Nephron (organoid): ENCODE measurements at regions not wholly inside any gene's neighbourhood (a gene's known extent, or its start where the extent isn't known, plus 50 kb on each side); places are given as distances from the start of the nearest gene placed in this dataset.

Source experiments
- H3K27ac Mint-ChIP-seq, 3 experiments: 2 replicates each; pipeline ENCODE4 v1.8.0; 2020; ENCODE audit warnings: mixed read lengths in 3 of 3, mild to moderate bottlenecking in 2 of 3, moderate library complexity in 1 of 3
- H3K27me3 Mint-ChIP-seq: 2 replicates; pipeline ENCODE4 v1.8.0; 2021; ENCODE audit warnings: low read depth, mild to moderate bottlenecking, moderate library complexity, mixed read lengths
- H3K36me3 Mint-ChIP-seq: 2 replicates; pipeline ENCODE4 v1.8.0; 2020; ENCODE audit warnings: low read depth, mixed read lengths
- H3K4me1 Mint-ChIP-seq: 2 replicates; pipeline ENCODE4 v1.8.0; 2020; ENCODE audit warnings: mixed read lengths
- H3K4me3 Mint-ChIP-seq, 3 experiments: 2 replicates each; pipeline ENCODE4 v1.8.0; 2020; ENCODE audit warnings: mild to moderate bottlenecking in 3 of 3, mixed read lengths in 3 of 3, moderate library complexity in 2 of 3
- H3K9me3 Mint-ChIP-seq: 2 replicates; pipeline ENCODE4 v1.8.0; 2020; ENCODE audit warnings: mixed read lengths
- TF ChIP-seq, protein P1 (sequence below), 3 experiments: fragments of 200-600 bp; sonication (generic); IDR thresholded peaks; one replicate each; pipeline ENCODE4 v1.5.0; 2021; ENCODE audit warnings: antibody characterized with exemption in 3 of 3; ENCODE audit not compliant: unreplicated experiment in 3 of 3

DNA sequence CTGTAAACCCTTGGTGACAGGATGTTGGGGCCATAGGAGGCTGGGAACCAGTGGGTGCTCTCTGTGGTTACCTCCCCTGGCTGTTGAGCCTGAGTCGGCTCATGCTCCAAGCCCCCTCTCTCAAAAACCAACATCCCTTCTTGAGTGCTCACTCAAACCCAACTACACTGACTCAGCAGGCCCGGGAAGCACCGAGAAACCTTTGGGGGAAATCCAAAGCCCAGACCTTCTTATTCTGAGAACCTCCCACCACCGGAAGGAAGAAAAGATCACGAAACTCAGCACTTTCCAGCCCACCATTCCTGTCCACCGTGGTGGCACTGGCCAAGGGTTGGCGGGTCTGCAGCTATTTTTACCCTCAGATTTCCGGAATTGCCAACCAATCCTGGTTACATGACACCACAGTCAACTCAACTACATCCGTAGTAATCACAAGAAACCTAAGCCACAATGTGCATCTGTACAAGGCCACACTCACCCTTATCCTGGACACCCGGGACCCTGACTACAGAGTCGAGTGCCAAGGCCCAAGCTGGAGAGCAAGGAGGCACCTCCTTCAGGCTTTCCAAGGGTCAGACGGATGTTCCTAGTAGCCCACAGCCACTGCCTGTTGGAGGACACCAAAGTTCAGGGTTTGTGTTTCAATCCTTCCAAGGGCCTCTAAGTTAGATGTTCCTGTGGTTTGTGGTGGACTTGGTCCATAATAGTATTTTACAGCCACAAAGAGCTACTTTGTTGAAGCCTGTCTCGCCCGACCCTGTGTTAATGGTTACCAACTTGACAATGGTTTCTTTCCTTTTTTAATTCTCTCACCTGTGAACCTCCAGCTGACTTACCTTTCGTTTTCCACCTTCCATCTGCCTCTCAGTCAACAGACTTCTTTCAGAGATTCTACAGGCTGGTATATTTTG is 317.0 kb downstream of the CDC5L start:
- no peaks in the 10 kb centered on the region for H3K4me1 Mint-ChIP-seq
- H3K27me3 Mint-ChIP-seq, result peaks cover 50% of the 10 kb centered on the region

DNA sequence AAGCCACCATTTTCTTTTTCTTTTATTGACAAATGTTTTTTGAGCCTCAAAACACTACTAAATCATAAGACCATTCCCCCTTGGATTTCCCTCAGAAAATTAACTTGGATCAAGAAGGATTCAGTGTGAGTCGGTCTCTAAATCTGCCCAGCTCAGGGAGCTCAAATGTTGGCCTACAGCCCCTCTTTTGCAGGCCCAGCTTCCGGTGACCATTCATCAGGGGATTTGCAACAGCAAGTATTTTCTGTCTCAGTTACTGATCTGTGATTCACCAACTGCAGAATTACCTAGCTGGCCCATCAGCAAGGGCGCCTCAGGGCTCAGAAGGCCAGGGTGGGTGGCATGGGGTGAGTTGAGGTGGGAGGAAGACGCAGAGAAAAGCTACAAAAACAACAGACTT is 318.1 kb downstream of the CDC5L start:
- H3K9me3 Mint-ChIP-seq, result peaks cover 7% of the 10 kb centered on the region
- no peaks in the 10 kb centered on the region for H3K4me1 Mint-ChIP-seq
- no peaks in the 10 kb centered on the region for H3K36me3 Mint-ChIP-seq
- TF ChIP-seq, protein P1, sequence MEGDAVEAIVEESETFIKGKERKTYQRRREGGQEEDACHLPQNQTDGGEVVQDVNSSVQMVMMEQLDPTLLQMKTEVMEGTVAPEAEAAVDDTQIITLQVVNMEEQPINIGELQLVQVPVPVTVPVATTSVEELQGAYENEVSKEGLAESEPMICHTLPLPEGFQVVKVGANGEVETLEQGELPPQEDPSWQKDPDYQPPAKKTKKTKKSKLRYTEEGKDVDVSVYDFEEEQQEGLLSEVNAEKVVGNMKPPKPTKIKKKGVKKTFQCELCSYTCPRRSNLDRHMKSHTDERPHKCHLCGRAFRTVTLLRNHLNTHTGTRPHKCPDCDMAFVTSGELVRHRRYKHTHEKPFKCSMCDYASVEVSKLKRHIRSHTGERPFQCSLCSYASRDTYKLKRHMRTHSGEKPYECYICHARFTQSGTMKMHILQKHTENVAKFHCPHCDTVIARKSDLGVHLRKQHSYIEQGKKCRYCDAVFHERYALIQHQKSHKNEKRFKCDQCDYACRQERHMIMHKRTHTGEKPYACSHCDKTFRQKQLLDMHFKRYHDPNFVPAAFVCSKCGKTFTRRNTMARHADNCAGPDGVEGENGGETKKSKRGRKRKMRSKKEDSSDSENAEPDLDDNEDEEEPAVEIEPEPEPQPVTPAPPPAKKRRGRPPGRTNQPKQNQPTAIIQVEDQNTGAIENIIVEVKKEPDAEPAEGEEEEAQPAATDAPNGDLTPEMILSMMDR (IDR thresholded peaks at IDR 0.05; ENCODE audit: unreplicated experiment in 3 of 3), result no peak
- no peak overlapping the region for H3K27ac Mint-ChIP-seq
- peaks cover 49% of the 10 kb centered on the region for H3K27me3 Mint-ChIP-seq
- no peak overlapping the region for H3K4me3 Mint-ChIP-seq

More for the DNA sequence above, 317.0 kb downstream of the CDC5L start:
- peaks cover 3% of the 10 kb centered on the region for H3K9me3 Mint-ChIP-seq
- no peak overlapping the region for H3K4me3 Mint-ChIP-seq
- TF ChIP-seq, protein P1 (IDR thresholded peaks at IDR 0.05; ENCODE audit: unreplicated experiment in 3 of 3), result no peak
- no peaks in the 10 kb centered on the region for H3K36me3 Mint-ChIP-seq
- H3K27ac Mint-ChIP-seq, result no peak overlapping the region

DNA sequence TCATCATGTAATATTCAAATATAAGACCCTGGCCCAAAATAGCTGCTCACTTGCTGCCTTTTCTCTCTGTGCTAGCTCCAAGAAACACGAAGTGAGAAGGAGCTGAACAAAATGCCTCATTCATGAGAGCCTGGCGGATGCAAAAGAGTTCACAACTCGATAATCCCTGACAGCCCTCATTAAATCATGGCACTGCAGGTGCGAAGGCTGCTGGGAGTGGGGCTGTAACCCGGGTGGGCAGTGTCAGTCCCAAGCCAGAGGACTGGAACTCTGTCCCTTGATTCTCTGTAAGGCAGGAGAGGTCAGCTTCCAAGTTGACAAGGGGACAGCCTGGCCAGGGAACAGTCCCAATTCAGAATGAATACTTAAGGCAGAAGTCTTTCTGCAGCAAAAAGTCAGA is 318.5 kb downstream of the CDC5L start:
- H3K4me3 Mint-ChIP-seq, result no peak overlapping the region
- H3K36me3 Mint-ChIP-seq, result no peaks in the 10 kb centered on the region
- no peak overlapping the region for H3K27ac Mint-ChIP-seq
- peaks cover 7% of the 10 kb centered on the region for H3K9me3 Mint-ChIP-seq
- no peaks in the 10 kb centered on the region for H3K4me1 Mint-ChIP-seq
- TF ChIP-seq, protein P1 (IDR thresholded peaks at IDR 0.05; ENCODE audit: unreplicated experiment in 3 of 3), result no peak
- peaks cover 45% of the 10 kb centered on the region for H3K27me3 Mint-ChIP-seq

DNA sequence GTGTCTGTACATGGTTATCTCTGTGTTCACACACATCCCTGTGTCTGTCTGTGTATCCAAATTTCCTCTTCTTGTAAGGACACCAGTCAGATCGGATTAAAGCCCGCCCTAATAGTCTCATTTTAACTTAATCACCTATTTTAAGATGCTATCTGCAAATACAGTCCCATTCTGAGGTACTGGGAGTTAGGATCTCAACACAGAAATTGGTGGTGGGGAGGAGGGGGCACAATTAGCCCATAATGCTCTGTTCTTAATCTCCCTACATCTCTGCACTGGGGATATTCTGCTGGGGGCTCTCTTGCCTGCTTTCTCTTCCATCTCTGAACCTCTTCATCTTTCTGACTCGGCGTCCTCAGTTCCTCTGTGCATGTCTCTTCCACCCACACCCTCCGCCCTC is 320.7 kb downstream of the CDC5L start:
- H3K27ac Mint-ChIP-seq, result no peak overlapping the region
- peaks cover 35% of the 10 kb centered on the region for H3K27me3 Mint-ChIP-seq
- no peaks in the 10 kb centered on the region for H3K36me3 Mint-ChIP-seq
- H3K9me3 Mint-ChIP-seq, result peaks cover 7% of the 10 kb centered on the region
- H3K4me1 Mint-ChIP-seq, result no peaks in the 10 kb centered on the region
- TF ChIP-seq, protein P1 (IDR thresholded peaks at IDR 0.05; ENCODE audit: unreplicated experiment in 3 of 3), result no peak
- H3K4me3 Mint-ChIP-seq, result no peak overlapping the region

DNA sequence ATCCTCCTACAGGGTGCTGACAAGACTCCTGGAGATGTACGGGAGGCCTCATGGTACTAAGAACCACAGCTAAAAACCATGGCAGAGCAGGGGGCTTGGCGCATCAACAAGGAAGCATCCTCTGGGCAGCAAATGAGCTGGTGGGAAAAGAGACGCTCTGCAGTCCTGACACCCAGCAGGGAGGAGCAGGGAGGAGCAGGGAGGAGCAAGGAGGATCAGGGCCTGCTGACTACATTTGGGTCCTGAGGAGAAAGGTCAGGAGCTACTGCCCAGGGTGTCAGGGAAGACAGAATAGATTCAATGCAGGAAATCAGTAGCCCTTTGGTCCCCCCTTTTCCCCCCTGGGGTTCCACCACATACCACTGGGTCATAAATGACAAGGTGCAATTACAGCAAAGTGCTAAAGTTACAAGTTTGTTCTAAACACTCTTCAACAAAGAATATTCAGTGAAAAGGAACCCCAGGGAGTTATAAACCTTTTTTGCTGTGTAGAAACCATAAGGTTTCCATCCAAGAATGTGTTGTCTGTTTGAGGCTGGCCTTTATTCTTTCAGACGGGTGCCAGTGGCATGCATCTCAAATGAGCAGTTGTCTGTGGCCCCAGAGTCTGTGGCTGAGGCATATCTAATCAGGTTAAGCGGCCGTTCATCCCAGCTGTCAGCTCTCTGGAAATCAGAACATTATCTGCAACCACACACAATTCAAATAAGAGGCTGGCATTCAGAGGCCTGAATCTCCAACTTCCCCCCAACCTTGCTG is 325.0 kb downstream of the CDC5L start:
- no peak overlapping the region for H3K27ac Mint-ChIP-seq
- peaks cover 12% of the 10 kb centered on the region for H3K4me1 Mint-ChIP-seq
- TF ChIP-seq, protein P1 (IDR thresholded peaks at IDR 0.05; ENCODE audit: unreplicated experiment in 3 of 3), result no peak
- no peaks in the 10 kb centered on the region for H3K36me3 Mint-ChIP-seq
- H3K9me3 Mint-ChIP-seq, result peaks cover 4% of the 10 kb centered on the region
- no peak overlapping the region for H3K4me3 Mint-ChIP-seq
- peaks cover 43% of the 10 kb centered on the region for H3K27me3 Mint-ChIP-seq
